ENCODE measurements at regions not wholly inside any gene's neighbourhood (a gene's known extent, or its start where the extent isn't known, plus 50 kb on each side); places are given as distances from the start of the nearest gene placed in this dataset.

DNA sequence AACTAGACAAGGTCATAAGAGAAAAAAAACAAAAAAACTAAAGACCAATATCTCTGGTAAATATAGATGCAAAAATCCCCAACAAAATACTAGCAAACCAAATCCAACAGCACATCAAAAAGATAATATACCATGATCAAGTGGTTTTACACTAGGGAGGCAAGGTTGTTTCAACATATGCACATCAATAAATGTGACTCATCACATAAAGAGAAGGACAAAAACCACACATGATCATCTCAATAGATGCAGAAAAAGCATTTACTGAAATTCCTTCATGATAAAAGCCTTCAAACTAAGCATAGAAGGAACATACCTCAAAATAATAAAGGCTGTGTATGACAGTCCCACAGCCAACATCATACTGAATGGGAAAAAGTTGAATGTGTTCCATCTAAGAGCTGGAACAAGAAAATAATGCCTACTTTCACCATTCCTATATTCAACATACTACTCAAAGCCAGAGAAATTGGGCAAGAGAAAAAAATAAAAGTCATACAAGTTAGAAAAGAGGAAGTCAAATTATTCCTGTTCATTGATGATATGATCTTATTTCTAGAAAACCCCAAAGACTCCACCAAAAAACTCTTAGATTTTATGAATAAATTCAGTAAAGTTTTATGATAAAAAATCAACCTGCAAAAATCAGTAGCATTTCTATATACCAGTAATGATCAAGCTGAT, 72.2 kb upstream of the FAM169A start:
- H3K4me1 ChIP-seq = no peaks in the 10 kb centered on the region; the same call in 1 of the 2 replicates
- DNase-seq = no peak
- TF ChIP-seq, protein P1, sequence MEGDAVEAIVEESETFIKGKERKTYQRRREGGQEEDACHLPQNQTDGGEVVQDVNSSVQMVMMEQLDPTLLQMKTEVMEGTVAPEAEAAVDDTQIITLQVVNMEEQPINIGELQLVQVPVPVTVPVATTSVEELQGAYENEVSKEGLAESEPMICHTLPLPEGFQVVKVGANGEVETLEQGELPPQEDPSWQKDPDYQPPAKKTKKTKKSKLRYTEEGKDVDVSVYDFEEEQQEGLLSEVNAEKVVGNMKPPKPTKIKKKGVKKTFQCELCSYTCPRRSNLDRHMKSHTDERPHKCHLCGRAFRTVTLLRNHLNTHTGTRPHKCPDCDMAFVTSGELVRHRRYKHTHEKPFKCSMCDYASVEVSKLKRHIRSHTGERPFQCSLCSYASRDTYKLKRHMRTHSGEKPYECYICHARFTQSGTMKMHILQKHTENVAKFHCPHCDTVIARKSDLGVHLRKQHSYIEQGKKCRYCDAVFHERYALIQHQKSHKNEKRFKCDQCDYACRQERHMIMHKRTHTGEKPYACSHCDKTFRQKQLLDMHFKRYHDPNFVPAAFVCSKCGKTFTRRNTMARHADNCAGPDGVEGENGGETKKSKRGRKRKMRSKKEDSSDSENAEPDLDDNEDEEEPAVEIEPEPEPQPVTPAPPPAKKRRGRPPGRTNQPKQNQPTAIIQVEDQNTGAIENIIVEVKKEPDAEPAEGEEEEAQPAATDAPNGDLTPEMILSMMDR (IDR thresholded peaks at IDR 0.05; ENCODE audit: low read depth, low read length) = no peak
- no peaks in the 10 kb centered on the region for H3K9me3 ChIP-seq
- H3K27me3 ChIP-seq = peaks cover 30% of the 10 kb centered on the region
- no peak overlapping the region for H3K4me3 ChIP-seq (ENCODE audit: low read depth, low read length)
- no peaks in the 10 kb centered on the region for H3K36me3 ChIP-seq

DNA sequence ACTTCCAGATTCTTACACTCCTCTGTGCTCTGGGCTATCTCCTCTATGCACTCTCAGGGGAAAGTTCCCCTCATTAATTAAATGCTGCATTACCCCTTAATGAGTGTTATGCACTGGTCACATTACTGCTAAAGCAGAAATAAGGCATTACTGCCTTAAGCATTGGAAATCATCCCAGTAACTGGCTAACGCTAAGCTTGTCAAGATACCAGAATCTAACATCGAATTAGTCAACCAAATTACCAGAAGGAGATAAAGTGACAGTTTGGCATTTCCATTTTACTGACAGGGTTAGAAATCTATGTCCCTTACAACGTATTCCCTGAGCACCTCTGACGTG, 69.5 kb upstream of the FAM169A start:
- no peaks in the 10 kb centered on the region for H3K36me3 ChIP-seq
- H3K27me3 ChIP-seq = peaks cover 23% of the 10 kb centered on the region
- H3K4me3 ChIP-seq (ENCODE audit: low read depth, low read length) = no peak overlapping the region
- no peak for DNase-seq
- H3K9me3 ChIP-seq = no peaks in the 10 kb centered on the region
- H3K4me1 ChIP-seq = no peaks in the 10 kb centered on the region; the same call in 1 of the 2 replicates
- TF ChIP-seq, protein P1 (IDR thresholded peaks at IDR 0.05; ENCODE audit: low read depth, low read length) = no peak

DNA sequence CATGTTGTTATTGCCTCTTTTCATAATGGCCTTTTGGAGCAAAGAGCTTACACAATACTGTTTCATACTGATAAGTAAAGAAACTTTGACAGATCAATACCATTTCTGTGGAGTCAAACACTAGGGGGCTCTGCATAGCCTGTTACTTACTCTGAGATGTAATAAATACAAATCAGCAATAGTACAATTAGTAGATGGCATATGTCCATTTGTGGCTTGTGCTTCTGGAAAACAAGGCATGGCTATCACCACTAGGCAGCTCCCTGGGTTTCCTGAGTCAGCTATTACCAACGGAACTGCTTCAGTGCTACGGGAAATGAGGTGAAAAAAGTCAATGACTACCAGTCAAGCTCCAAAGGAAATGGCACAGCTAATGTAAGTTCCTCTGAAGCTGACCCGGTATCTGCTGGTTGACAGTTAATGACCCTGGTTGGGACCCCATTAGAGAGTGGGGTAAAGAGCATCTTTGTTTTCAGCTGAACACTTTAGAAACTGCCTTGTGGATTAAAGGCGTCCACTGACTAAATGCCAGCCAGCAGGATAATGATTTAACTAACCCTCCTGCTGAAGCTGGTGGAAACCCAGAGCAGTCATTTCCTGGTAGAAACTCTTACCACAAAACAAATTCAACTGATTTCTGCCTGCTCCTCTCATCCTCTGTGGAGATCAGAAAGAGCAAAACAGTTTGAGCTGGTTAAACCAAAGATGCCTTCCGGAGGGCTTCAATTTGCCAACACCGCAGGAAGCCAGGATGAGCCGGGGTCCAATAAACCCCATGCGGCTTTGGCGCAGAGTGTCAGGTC, 69.0 kb upstream of the FAM169A start:
- TF ChIP-seq, protein P1 (IDR thresholded peaks at IDR 0.05; ENCODE audit: low read depth, low read length) = peak; percentile 49; the same call in 1 of the 2 replicates
- DNase-seq = no peak
- Histone ChIP-seq H3K36me3 (no peaks in the 10 kb centered on the region), H3K4me3 (ENCODE audit: low read depth, low read length) (no peak overlapping the region), H3K27me3 (peaks cover 23% of the 10 kb centered on the region), H3K9me3 (no peaks in the 10 kb centered on the region), H3K4me1 (no peaks in the 10 kb centered on the region; the same call in 1 of the 2 replicates)

DNA sequence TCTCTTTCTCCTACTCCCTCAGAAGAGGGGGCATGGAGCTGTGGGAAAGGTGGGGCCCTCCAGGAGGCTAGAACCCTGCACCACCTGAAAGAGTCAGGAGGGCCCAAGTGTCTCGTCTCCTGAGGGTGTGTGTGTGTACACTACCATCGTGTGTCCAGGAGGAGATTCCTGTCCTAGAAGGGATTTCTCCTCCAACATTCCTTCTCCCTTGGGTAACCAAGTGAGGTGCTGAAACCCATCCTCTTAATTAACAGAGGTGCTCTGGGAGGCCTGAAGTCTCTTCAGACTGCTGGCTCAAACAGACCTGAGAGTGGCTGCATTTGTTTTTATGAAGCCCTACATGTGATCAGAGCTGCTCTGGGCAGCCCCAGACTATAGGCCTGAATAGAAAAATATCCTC, 61.1 kb upstream of the FAM169A start:
- Histone ChIP-seq H3K27me3 (no peaks in the 10 kb centered on the region), H3K4me1 (no peaks in the 10 kb centered on the region), H3K4me3 (ENCODE audit: low read depth, low read length) (no peak overlapping the region), H3K36me3 (no peaks in the 10 kb centered on the region), H3K9me3 (no peaks in the 10 kb centered on the region)
- no peak for DNase-seq
- TF ChIP-seq, protein P1 (IDR thresholded peaks at IDR 0.05; ENCODE audit: low read depth, low read length) = no peak

DNA sequence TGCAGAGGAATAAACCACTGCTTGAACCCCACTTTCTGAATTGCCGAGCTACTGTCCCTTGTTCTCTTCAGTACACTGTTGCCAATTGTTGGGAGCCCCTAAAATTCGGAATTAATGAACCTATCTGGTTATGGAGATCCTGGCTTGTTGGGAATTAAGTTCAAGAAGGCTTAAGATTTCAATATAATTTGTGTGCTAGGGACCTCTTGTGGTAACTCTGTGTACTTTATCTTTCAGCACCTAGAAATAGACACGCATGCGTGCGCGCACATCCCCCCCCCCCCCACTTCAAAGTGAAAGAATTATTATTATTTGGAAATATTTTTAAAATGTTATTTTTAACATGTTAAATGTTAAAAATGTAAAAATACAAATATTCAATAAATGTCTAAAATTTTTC, 53.3 kb upstream of the FAM169A start:
- TF ChIP-seq, protein P1 (IDR thresholded peaks at IDR 0.05; ENCODE audit: low read depth, low read length) = peak; percentile 64
- Histone ChIP-seq H3K27me3 (no peaks in the 10 kb centered on the region), H3K9me3 (no peaks in the 10 kb centered on the region), H3K4me3 (ENCODE audit: low read depth, low read length) (no peak overlapping the region), H3K36me3 (no peaks in the 10 kb centered on the region), H3K4me1 (peaks cover 4% of the 10 kb centered on the region; the same call in 1 of the 2 replicates)
- no peak for DNase-seq

DNA sequence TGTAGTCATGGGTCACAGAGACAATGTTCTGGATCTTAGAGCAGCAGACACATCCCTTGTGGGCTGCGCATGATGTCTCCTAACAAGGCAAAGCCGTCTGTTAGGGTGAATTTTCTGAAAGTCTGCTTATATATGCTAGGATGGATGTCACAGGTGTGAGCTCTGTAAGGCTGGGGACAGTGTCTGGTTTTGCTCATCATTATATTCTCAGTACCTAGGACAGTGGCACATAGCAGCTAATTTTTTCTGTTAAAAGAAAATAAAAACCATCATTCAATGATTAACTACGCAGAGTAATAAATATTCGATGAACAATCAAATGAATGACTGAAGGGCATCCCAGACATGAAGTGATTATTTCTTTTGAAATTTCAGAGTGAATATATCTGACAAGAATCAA, 52.9 kb upstream of the FAM169A start:
- no peaks in the 10 kb centered on the region for H3K36me3 ChIP-seq
- H3K4me1 ChIP-seq = peaks cover 4% of the 10 kb centered on the region; the same call in 1 of the 2 replicates
- no peak overlapping the region for H3K4me3 ChIP-seq (ENCODE audit: low read depth, low read length)
- H3K27me3 ChIP-seq = no peaks in the 10 kb centered on the region
- DNase-seq = no peak
- H3K9me3 ChIP-seq = no peaks in the 10 kb centered on the region
- TF ChIP-seq, protein P1 (IDR thresholded peaks at IDR 0.05; ENCODE audit: low read depth, low read length) = no peak
